IMR-90 (cell line): ENCODE measurements at regions not wholly inside any gene's neighbourhood (a gene's known extent, or its start where the extent isn't known, plus 50 kb on each side); places are given as distances from the start of the nearest gene placed in this dataset.

ENCODE experiments used
- ATAC-seq: fragments of 200-7000 bp; cut with Tn5 transposase; 2 replicates; pipeline ENCODE4 v1.9.1; 2020; ENCODE audit warnings: low read depth, mild to moderate bottlenecking, moderate library complexity
- BruUV-seq: library from RNA; stranded (reverse); fragments of 400-500 nt; replicated peaks from 2 replicates; lab custom pipeline; 2021; lab: Mats Ljungman, UMichigan
- CTCF ChIA-PET: fragments of 300-600 bp; formaldehyde crosslinking; extraction: SDS; loops from one replicate; lab custom pipeline; 2021; ENCODE audit warnings: antibody characterized with exemption; lab: Yijun Ruan, JAX
- POLR2A ChIA-PET: fragments of 300-600 bp; sonication (Branson Sonifier 250); formaldehyde crosslinking; loops from one replicate; lab custom pipeline; 2022; ENCODE audit warnings: antibody characterized with exemption; ENCODE audit not compliant: unreplicated experiment; lab: Charles Lee
- DNase-seq: peaks from one replicate; pipeline ENCODE4 v3.0.0; 2013
- H2AFZ ChIP-seq: replicated peaks from 2 replicates; pipeline ENCODE3; 2013; ENCODE audit warnings: low read length, mild to moderate bottlenecking; ENCODE audit not compliant: poor library complexity
- H2AK5ac ChIP-seq: 2 replicates; pipeline ENCODE4 v1.6.1; 2013; ENCODE audit warnings: low read depth, low read length, inconsistent platforms
- H2AK9ac ChIP-seq: replicated peaks from 2 replicates; pipeline ENCODE3; 2013; ENCODE audit warnings: mild to moderate bottlenecking, low read depth, low read length, moderate library complexity; ENCODE audit not compliant: poor library complexity
- H2BK120ac ChIP-seq: 2 replicates; pipeline ENCODE4 v1.6.1; 2013; ENCODE audit warnings: low read depth, low read length, inconsistent platforms
- H2BK15ac ChIP-seq: 3 replicates; pipeline ENCODE4 v1.6.1; 2013; ENCODE audit warnings: low read depth, low read length, inconsistent platforms
- H2BK20ac ChIP-seq: 2 replicates; pipeline ENCODE4 v1.6.1; 2013; ENCODE audit warnings: low read depth, mild to moderate bottlenecking, inconsistent platforms, low read length, moderate library complexity
- H2BK5ac ChIP-seq: 2 replicates; pipeline ENCODE4 v1.6.1; 2013; ENCODE audit warnings: mild to moderate bottlenecking, low read depth, low read length, inconsistent platforms; ENCODE audit not compliant: poor library complexity, severe bottlenecking
- H3K14ac ChIP-seq: replicated peaks from 2 replicates; pipeline ENCODE4 v1.6.1; 2013; ENCODE audit warnings: low read depth, low read length, inconsistent platforms
- H3K18ac ChIP-seq: 2 replicates; pipeline ENCODE4 v1.6.1; 2013; ENCODE audit warnings: low read depth, low read length, control low read depth
- H3K23ac ChIP-seq: 2 replicates; pipeline ENCODE4 v1.6.1; 2013; ENCODE audit warnings: low read depth, low read length, inconsistent platforms
- H3K27ac ChIP-seq: 2 replicates; pipeline ENCODE4 v1.5.1; 2013; ENCODE audit warnings: mild to moderate bottlenecking, control low read depth, low read length; ENCODE audit not compliant: insufficient read depth
- H3K27me3 ChIP-seq: 2 replicates; pipeline ENCODE4 v1.6.1; 2013; ENCODE audit warnings: low read length; ENCODE audit not compliant: control insufficient read depth, insufficient read depth
- H3K36me3 ChIP-seq: 2 replicates; pipeline ENCODE4 v1.6.1; 2013; ENCODE audit warnings: low read length, mixed read lengths; ENCODE audit not compliant: control insufficient read depth, insufficient read depth
- H3K4ac ChIP-seq: 2 replicates; pipeline ENCODE4 v1.6.1; 2013; ENCODE audit warnings: low read depth, low read length, inconsistent platforms
- H3K4me1 ChIP-seq: 2 replicates; pipeline ENCODE4 v1.6.1; 2013; ENCODE audit warnings: low read length, mixed read lengths; ENCODE audit not compliant: control insufficient read depth, insufficient read depth
- H3K4me2 ChIP-seq: 2 replicates; pipeline ENCODE4 v1.6.1; 2013; ENCODE audit warnings: low read depth, mild to moderate bottlenecking, control low read depth, low read length, moderate library complexity
- H3K4me3 ChIP-seq: 2 replicates; pipeline ENCODE4 v1.5.1; 2013; ENCODE audit warnings: low read depth, mild to moderate bottlenecking, control low read depth, low read length, moderate library complexity; ENCODE audit not compliant: insufficient read depth
- H3K56ac ChIP-seq: 2 replicates; pipeline ENCODE4 v1.6.1; 2013; ENCODE audit warnings: low read length, inconsistent platforms; ENCODE audit not compliant: insufficient read depth; ENCODE audit errors: extremely low read depth
- H3K79me1 ChIP-seq, 2 experiments: 2 replicates each; pipeline ENCODE4 v1.6.1; 2013; ENCODE audit warnings: low read length in 2 of 2, inconsistent platforms in 1 of 2, low read depth in 1 of 2
- H3K9ac ChIP-seq: 2 replicates; pipeline ENCODE4 v1.6.1; 2013; ENCODE audit warnings: low read depth, low read length, control low read depth
- H3K9me1 ChIP-seq: 2 replicates; pipeline ENCODE4 v1.6.1; 2013; ENCODE audit warnings: low read length, inconsistent platforms; ENCODE audit not compliant: insufficient read depth
- H3K9me3 ChIP-seq: 2 replicates; pipeline ENCODE4 v1.6.1; 2013; ENCODE audit warnings: low read length; ENCODE audit not compliant: control insufficient read depth, insufficient read depth
- H4K20me1 ChIP-seq: 2 replicates; pipeline ENCODE4 v1.6.1; 2013; ENCODE audit warnings: low read length, inconsistent platforms; ENCODE audit not compliant: insufficient read depth
- H4K5ac ChIP-seq: 2 replicates; pipeline ENCODE4 v1.6.1; 2013; ENCODE audit warnings: mild to moderate bottlenecking, low read depth, low read length, control low read depth
- H4K8ac ChIP-seq, 2 experiments: 2 replicates each; pipeline ENCODE4 v1.6.1; 2013; ENCODE audit warnings: low read depth in 2 of 2, low read length in 2 of 2, control low read depth in 1 of 2, inconsistent platforms in 1 of 2
- H4K91ac ChIP-seq: 2 replicates; pipeline ENCODE4 v1.6.1; 2013; ENCODE audit warnings: low read depth, low read length, inconsistent platforms; ENCODE audit not compliant: insufficient read depth
- RAD21 ChIP-seq: IDR thresholded peaks from 2 replicates; pipeline ENCODE4 v1.6.1; 2012; ENCODE audit warnings: low read length, improper control_type of control experiment
- WGBS, 2 experiments: methylation state at CpG; one replicate each; pipeline versions ENCODE4 v1.1.5 to v1.1.7; 2013; ENCODE audit warnings: missing lambda C conversion rate in 2 of 2; ENCODE audit not compliant: insufficient read length in 1 of 2; ENCODE audit errors: extremely low coverage in 2 of 2; 5-methylcytosine and 5-hydroxymethylcytosine counted together
- dilution Hi-C: fragments of 300-500 bp; cut with HindIII; formaldehyde crosslinking; loops from one replicate; pipeline ENCODE4 v1.14.3; 2018; ENCODE audit warnings: low sequenced_read_pairs; ENCODE audit not compliant: unreplicated experiment
- in situ Hi-C: fragments of 300-500 bp; cut with MboI; formaldehyde crosslinking; loops from 3 replicates; pipeline ENCODE4 v1.14.3; 2019; ENCODE audit warnings: low sequenced_read_pairs, inconsistent platforms, mixed read lengths
- intact Hi-C: fragments of 100-400 bp; cut with micrococcal nuclease; formaldehyde crosslinking; loops from 2 replicates; pipeline ENCODE4 v1.10.0; 2022

DNA sequence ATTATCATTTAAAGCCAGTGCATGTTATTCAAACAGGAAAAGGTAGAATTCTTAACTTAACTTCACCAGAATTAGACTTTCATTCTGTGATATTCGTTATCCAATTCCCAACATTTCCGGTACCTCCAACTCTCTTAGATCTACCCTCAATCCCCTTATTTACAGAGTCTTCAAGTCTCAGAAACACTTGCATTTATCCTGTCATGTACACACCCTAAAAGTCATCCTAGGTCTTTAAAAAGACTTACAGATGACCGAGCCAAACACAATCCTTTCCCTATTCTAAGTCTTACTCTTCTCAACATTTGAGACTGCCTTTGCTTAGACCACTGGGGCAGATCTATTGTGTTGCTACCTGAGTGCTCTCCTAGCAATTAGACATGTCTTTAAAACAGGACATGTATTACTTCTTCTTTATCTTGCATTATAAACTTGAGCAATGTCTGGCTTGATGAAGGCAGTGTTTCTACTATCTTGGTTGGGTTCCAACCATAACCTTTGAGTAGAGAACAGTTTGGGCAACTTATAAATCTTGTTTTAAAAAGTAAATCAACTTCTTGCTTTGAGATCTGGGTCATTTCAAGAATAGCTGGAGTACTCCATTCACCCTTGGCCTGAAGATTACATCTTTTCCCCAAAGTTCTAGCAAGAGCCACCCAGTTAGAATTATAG is 140.6 kb upstream of the PLEKHG7 start:
- H2AK5ac ChIP-seq: no peak overlapping the region
- BruUV-seq: no TSS peak
- no peak for ATAC-seq
- H3K4me1 ChIP-seq: peaks cover 5% of the 10 kb centered on the region
- no peak overlapping the region for H3K56ac ChIP-seq
- no peak for DNase-seq
- 76% methylated on average over 3 of the region's 3 CpGs; no CpG with 5 or more reads in 1 of the 2 experiments for WGBS, 2 experiments
- dilution Hi-C loops: no loop called here
- H3K4ac ChIP-seq: no peak overlapping the region
- H2BK20ac ChIP-seq: peak overlapping the region; percentile 27; the same call in 1 of the 2 replicates
- H3K18ac ChIP-seq: peak overlapping the region; percentile 42; the same call in 1 of the 2 replicates
- intact Hi-C loops: loop anchor here (10.0 kb wide), 1 partner anchor 267 kb away; no protein-coding TSS in a partner anchor
- H3K4me3 ChIP-seq: no peak overlapping the region
- H4K91ac ChIP-seq: no peak overlapping the region
- H3K9ac ChIP-seq: no peak overlapping the region
- H2AFZ ChIP-seq: no peak overlapping the region
- H3K9me1 ChIP-seq: no peaks in the 10 kb centered on the region
- no peak overlapping the region for H3K23ac ChIP-seq
- H3K14ac ChIP-seq: peak overlapping the region; percentile 32; the same call in 1 of the 2 replicates
- H3K27me3 ChIP-seq: no peaks in the 10 kb centered on the region
- no peaks in the 10 kb centered on the region for H3K36me3 ChIP-seq
- ChIA-PET POLR2A (interaction anchor here (1.0 kb wide), 1 partner anchor 416 kb away, joined by 3 read pairs; the partner anchor contains the start of gene BTG1), CTCF (no interaction called here)
- no peak overlapping the region for H2BK5ac ChIP-seq
- H2AK9ac ChIP-seq: no peak overlapping the region
- in situ Hi-C loops: loop anchor here (5.0 to 10.0 kb wide), 2 partner anchors 747 to 1175 kb away; no protein-coding TSS in a partner anchor
- no peaks in the 10 kb centered on the region for H4K20me1 ChIP-seq
- no peaks in the 10 kb centered on the region for H3K79me1 ChIP-seq
- peak overlapping the region; percentile 27; the same call in 1 of the 2 replicates for H2BK120ac ChIP-seq
- peak overlapping the region; percentile 29; the same call in 1 of the 3 replicates for H2BK15ac ChIP-seq
- no peaks in the 10 kb centered on the region for H3K9me3 ChIP-seq
- H3K27ac ChIP-seq: no peak overlapping the region
- no peak for TF ChIP-seq RAD21
- H4K5ac ChIP-seq: no peak overlapping the region
- H3K4me2 ChIP-seq: no peak overlapping the region
- no peak overlapping the region for H4K8ac ChIP-seq
